ENCODE measurements at regions not wholly inside any gene's neighbourhood (a gene's known extent, or its start where the extent isn't known, plus 50 kb on each side); places are given as distances from the start of the nearest gene placed in this dataset.

GRCh38 chr1:232499188-232499587, 130.7 kb downstream of the SIPA1L2 start:
- H3K27ac ChIP-seq = no peak overlapping the region
- no peaks in the 10 kb centered on the region for H3K9me3 Mint-ChIP-seq
- no peak overlapping the region for H3K27ac Mint-ChIP-seq
- H4K20me1 ChIP-seq (ENCODE audit: low read depth) = no peaks in the 10 kb centered on the region
- no peak overlapping the region for H3K4me3 ChIP-seq
- H3K4me3 Mint-ChIP-seq = no peak overlapping the region
- no peaks in the 10 kb centered on the region for H3K27me3 ChIP-seq
- H3K36me3 Mint-ChIP-seq = peaks cover 35% of the 10 kb centered on the region
- H3K9ac ChIP-seq = no peak overlapping the region
- no peaks in the 10 kb centered on the region for H3K36me3 ChIP-seq
- no peaks in the 10 kb centered on the region for H3K27me3 Mint-ChIP-seq (ENCODE audit: insufficient read depth, low read depth)
- DNase-seq (ENCODE audit: low spot score) = no peak
- peaks cover 14% of the 10 kb centered on the region for H3K4me1 ChIP-seq
- H3F3A ChIP-seq (ENCODE audit: low read depth) = peaks cover 5% of the 10 kb centered on the region
- TF ChIP-seq EZH2phosphoT487 (IDR thresholded peaks at IDR 0.05) (no peak), CTCF (IDR thresholded peaks at IDR 0.05) (no peak), EZH2 (IDR thresholded peaks at IDR 0.05) (no peak)
- H3K79me2 ChIP-seq (ENCODE audit: low read depth) = no peaks in the 10 kb centered on the region
- H3K4me1 Mint-ChIP-seq = peaks cover 33% of the 10 kb centered on the region
- no peak overlapping the region for H3K4me2 ChIP-seq
- H3K9me3 ChIP-seq (ENCODE audit: low read depth) = no peaks in the 10 kb centered on the region
- no peak overlapping the region for H2AFZ ChIP-seq (replicated peaks)

GRCh38 chr1:232493869-232494268, 136.1 kb downstream of the SIPA1L2 start:
- no peak overlapping the region for H2AFZ ChIP-seq (replicated peaks)
- no peaks in the 10 kb centered on the region for H3K27me3 ChIP-seq
- peaks cover 53% of the 10 kb centered on the region for H3K36me3 Mint-ChIP-seq
- H3K4me2 ChIP-seq = no peak overlapping the region
- H3K4me3 Mint-ChIP-seq = no peak overlapping the region
- H3F3A ChIP-seq (ENCODE audit: low read depth) = peaks cover under 1% of the 10 kb centered on the region
- no peaks in the 10 kb centered on the region for H3K36me3 ChIP-seq
- H3K9ac ChIP-seq = no peak overlapping the region
- H3K9me3 Mint-ChIP-seq = no peaks in the 10 kb centered on the region
- TF ChIP-seq EZH2phosphoT487 (IDR thresholded peaks at IDR 0.05) (no peak), EZH2 (IDR thresholded peaks at IDR 0.05) (no peak), CTCF (IDR thresholded peaks at IDR 0.05) (no peak)
- H3K27ac ChIP-seq = no peak overlapping the region
- no peaks in the 10 kb centered on the region for H3K9me3 ChIP-seq (ENCODE audit: low read depth)
- DNase-seq (ENCODE audit: low spot score) = no peak
- no peaks in the 10 kb centered on the region for H3K27me3 Mint-ChIP-seq (ENCODE audit: insufficient read depth, low read depth)
- no peaks in the 10 kb centered on the region for H3K79me2 ChIP-seq (ENCODE audit: low read depth)
- peaks cover 5% of the 10 kb centered on the region for H3K4me1 ChIP-seq
- no peak overlapping the region for H3K27ac Mint-ChIP-seq
- peaks cover 5% of the 10 kb centered on the region for H3K4me1 Mint-ChIP-seq
- no peaks in the 10 kb centered on the region for H4K20me1 ChIP-seq (ENCODE audit: low read depth)
- H3K4me3 ChIP-seq = no peak overlapping the region

GRCh38 chr1:232489256-232489655, 140.7 kb downstream of the SIPA1L2 start:
- Mint-ChIP-seq H3K9me3 (no peaks in the 10 kb centered on the region), H3K27ac (no peak overlapping the region), H3K27me3 (ENCODE audit: insufficient read depth, low read depth) (no peaks in the 10 kb centered on the region), H3K4me3 (no peak overlapping the region), H3K36me3 (peaks cover 54% of the 10 kb centered on the region), H3K4me1 (peaks cover 2% of the 10 kb centered on the region)
- H3K9me3 ChIP-seq (ENCODE audit: low read depth) = no peaks in the 10 kb centered on the region
- H4K20me1 ChIP-seq (ENCODE audit: low read depth) = no peaks in the 10 kb centered on the region
- no peak for TF ChIP-seq EZH2 (IDR thresholded peaks at IDR 0.05)
- no peak for TF ChIP-seq CTCF (IDR thresholded peaks at IDR 0.05)
- TF ChIP-seq EZH2phosphoT487 (IDR thresholded peaks at IDR 0.05) = no peak
- no peak overlapping the region for H3K27ac ChIP-seq
- no peak overlapping the region for H3K9ac ChIP-seq
- no peaks in the 10 kb centered on the region for H3K79me2 ChIP-seq (ENCODE audit: low read depth)
- H3K4me3 ChIP-seq = no peak overlapping the region
- H3K27me3 ChIP-seq = no peaks in the 10 kb centered on the region
- no peak overlapping the region for H2AFZ ChIP-seq (replicated peaks)
- no peaks in the 10 kb centered on the region for H3F3A ChIP-seq (ENCODE audit: low read depth)
- no peaks in the 10 kb centered on the region for H3K36me3 ChIP-seq
- H3K4me2 ChIP-seq = no peak overlapping the region
- DNase-seq (ENCODE audit: low spot score) = no peak
- no peaks in the 10 kb centered on the region for H3K4me1 ChIP-seq
